HepG2 (cell line): ENCODE measurements at regions not wholly inside any gene's neighbourhood (a gene's known extent, or its start where the extent isn't known, plus 50 kb on each side); places are given as distances from the start of the nearest gene placed in this dataset.

Source experiments
- ATAC-seq: fragments of 200-7000 bp; cut with Tn5 transposase; 3 replicates; pipeline ENCODE4 v1.9.1; 2020; ENCODE audit warnings: mild to moderate bottlenecking, moderate library complexity
- BruUV-seq: library from RNA; stranded (reverse); fragments of 400-500 nt; replicated peaks from 2 replicates; lab custom pipeline; 2021; lab: Mats Ljungman, UMichigan
- CTCF ChIA-PET: fragments of 300-600 bp; formaldehyde crosslinking; extraction: SDS; loops from one replicate; lab custom pipeline; 2021; ENCODE audit warnings: low total read pairs, inconsistent platforms, low intra/inter-chr PET ratio; lab: Yijun Ruan, JAX
- POLR2A ChIA-PET: fragments of 350-600 bp; sonication (Branson Sonifier 250); formaldehyde crosslinking; loops from one replicate; lab custom pipeline; 2020; ENCODE audit warnings: antibody characterized with exemption, inconsistent platforms; lab: Yijun Ruan, JAX
- DNase-seq: peaks from one replicate; pipeline ENCODE4 v3.0.0-alpha.2; 2015; ENCODE audit warnings: low spot score
- FAIRE-seq: peaks from 3 replicates; lab custom pipeline; 2011; peaks lifted over from hg19 to GRCh38; lab: Jason Lieb, UNC
- H2AFZ ChIP-seq: one replicate; pipeline ENCODE4 v1.6.1; 2011; ENCODE audit warnings: low read length, inconsistent platforms
- H3K27ac ChIP-seq: fragments of 300-600 bp; 3 replicates; pipeline ENCODE4 v1.8.0; 2011; ENCODE audit warnings: mixed run types, mild to moderate bottlenecking, mixed read lengths, low read length, inconsistent platforms; ENCODE audit not compliant: insufficient read depth; ENCODE audit errors: extremely low read length
- H3K27me3 ChIP-seq, 2 experiments: fragments of 200-600 bp in 1 of 2; 2 replicates in 1 of 2; 3 replicates in 1 of 2; pipeline versions ENCODE4 v1.6.0 to v1.8.0; 2011; ENCODE audit warnings: low read length in 2 of 2, mild to moderate bottlenecking in 2 of 2, moderate library complexity in 2 of 2, inconsistent platforms in 1 of 2; ENCODE audit not compliant: insufficient read depth in 2 of 2, control insufficient read depth in 1 of 2
- H3K36me3 ChIP-seq, 2 experiments: fragments of 200-600 bp in 1 of 2; replicated peaks in 1 of 2; 2 replicates in 1 of 2; 3 replicates in 1 of 2; pipeline versions ENCODE4 v1.5.1 to v1.8.0; 2011; ENCODE audit warnings: low read length in 2 of 2, inconsistent platforms in 1 of 2; ENCODE audit not compliant: insufficient read depth in 2 of 2, control insufficient read depth in 1 of 2
- H3K4me1 ChIP-seq: 2 replicates; pipeline ENCODE4 v1.5.1; 2012; ENCODE audit warnings: low read length, inconsistent platforms; ENCODE audit not compliant: insufficient read depth
- H3K4me2 ChIP-seq: 2 replicates; pipeline ENCODE4 v1.6.0; 2011; ENCODE audit warnings: low read depth, low read length, inconsistent platforms
- H3K4me3 ChIP-seq, 3 experiments: fragments of 200-600 bp in 1 of 3; sonication (generic), shearing (Covaris generic) in 1 of 3; replicated peaks in 1 of 3; 2 replicates each; pipeline ENCODE4 v1.5.1; 2011 to 2016; ENCODE audit warnings: low read length in 3 of 3, inconsistent platforms in 2 of 3, low read depth in 2 of 3, mild to moderate bottlenecking in 2 of 3, control low read depth in 1 of 3, mixed read lengths in 1 of 3; ENCODE audit not compliant: insufficient read depth in 1 of 3
- H3K79me2 ChIP-seq: one replicate; pipeline ENCODE4 v1.6.1; 2011; ENCODE audit warnings: low read length, inconsistent platforms; ENCODE audit not compliant: insufficient read depth
- H3K9ac ChIP-seq: 2 replicates; pipeline ENCODE4 v1.6.0; 2011; ENCODE audit warnings: mild to moderate bottlenecking, low read depth, low read length, inconsistent platforms; ENCODE audit not compliant: insufficient read depth
- H3K9me3 ChIP-seq: 2 replicates; pipeline ENCODE4 v1.5.1; 2012; ENCODE audit warnings: mild to moderate bottlenecking, low read length
- H4K20me1 ChIP-seq: 2 replicates; pipeline ENCODE4 v1.6.0; 2011; ENCODE audit warnings: inconsistent platforms, mild to moderate bottlenecking, low read length, moderate library complexity; ENCODE audit not compliant: insufficient read depth
- EEA1 ChIP-seq: sonication (generic); formaldehyde crosslinking; IDR thresholded peaks from 2 replicates; pipeline ENCODE4 v1.5.1; 2020; ENCODE audit warnings: mild to moderate bottlenecking, missing genetic modification reagents, borderline replicate concordance
- ELF4 ChIP-seq: sonication (generic); formaldehyde crosslinking; IDR thresholded peaks from 2 replicates; pipeline ENCODE4 v1.5.0; 2020; ENCODE audit warnings: missing genetic modification reagents, mild to moderate bottlenecking, moderate library complexity, borderline replicate concordance
- FOXJ3 ChIP-seq: sonication (generic); formaldehyde crosslinking; IDR thresholded peaks from 2 replicates; pipeline ENCODE4 v1.4.0; 2020; ENCODE audit warnings: missing genetic modification reagents, mild to moderate bottlenecking, borderline replicate concordance
- HMG20A ChIP-seq: IDR thresholded peaks from 2 replicates; pipeline ENCODE4 v1.6.1; 2016; ENCODE audit warnings: borderline replicate concordance
- MAFF ChIP-seq: IDR thresholded peaks from 2 replicates; pipeline ENCODE4 v1.6.1; 2011; ENCODE audit warnings: low read depth, low read length, improper control_type of control experiment
- MEIS1 ChIP-seq: sonication (generic); formaldehyde crosslinking; IDR thresholded peaks from 2 replicates; pipeline ENCODE4 v1.9.0; 2021; ENCODE audit warnings: mild to moderate bottlenecking, missing genetic modification reagents, moderate library complexity, borderline replicate concordance
- SIN3B ChIP-seq: fragments of 150-350 bp; IDR thresholded peaks from 2 replicates; pipeline ENCODE4 v1.6.1; 2014; ENCODE audit warnings: low read length
- TCF7 ChIP-seq: sonication (generic); IDR thresholded peaks from 2 replicates; pipeline ENCODE4 v1.6.1; 2016; ENCODE audit warnings: antibody characterized with exemption, low read depth
- ZFAT ChIP-seq: sonication (generic); formaldehyde crosslinking; conservative IDR thresholded peaks from 2 replicates; pipeline ENCODE4 v1.8.1; 2023; ENCODE audit warnings: missing genetic modification reagents, inconsistent platforms
- ZMAT3 ChIP-seq: sonication (generic); formaldehyde crosslinking; conservative IDR thresholded peaks from 2 replicates; pipeline ENCODE4 v1.7.0; 2021; ENCODE audit warnings: missing genetic modification reagents
- ZNF362 ChIP-seq: sonication (generic); formaldehyde crosslinking; IDR thresholded peaks from 2 replicates; pipeline ENCODE4 v1.4.0; 2020; ENCODE audit warnings: missing genetic modification reagents, mild to moderate bottlenecking, borderline replicate concordance
- ZNF446 ChIP-seq: sonication (generic); formaldehyde crosslinking; IDR thresholded peaks from 2 replicates; pipeline ENCODE4 v1.5.0; 2020; ENCODE audit warnings: mild to moderate bottlenecking, missing genetic modification reagents
- WGBS: methylation state at CpG from one replicate; pipeline ENCODE4 v1.1.6; 2017; ENCODE audit warnings: low lambda C conversion rate; 5-methylcytosine and 5-hydroxymethylcytosine counted together
- in situ Hi-C: cut with HindIII; loops from 2 replicates; pipeline ENCODE4 v1.10.0; 2017; ENCODE audit warnings: low pct_unique_long_range_greater_than_20kb; ENCODE audit not compliant: extremely low pct_ligation_motif_present
- intact Hi-C: fragments of 100-400 bp; cut with micrococcal nuclease; formaldehyde crosslinking; loops from one replicate; pipeline ENCODE4 v1.10.0; 2022; ENCODE audit not compliant: unreplicated experiment

DNA sequence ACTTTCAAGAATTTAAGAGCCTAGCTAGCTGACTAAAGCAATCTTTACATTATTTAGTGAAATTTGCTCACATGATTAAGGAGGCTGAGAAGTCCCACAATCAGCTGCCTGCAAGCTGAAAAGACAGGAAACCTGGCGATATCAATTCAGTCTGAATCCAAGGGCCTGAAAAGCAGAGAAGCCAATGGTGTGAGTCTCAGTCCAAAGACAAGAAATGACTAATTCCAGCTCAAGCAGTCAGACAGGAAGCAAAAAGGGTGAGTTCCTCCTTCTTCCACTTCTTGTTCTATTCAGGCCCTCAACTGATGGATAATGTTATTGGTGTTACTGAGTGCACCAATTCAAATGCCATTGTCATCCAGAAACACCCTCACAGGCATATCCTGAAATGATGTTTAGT is 1231.6 kb upstream of the CELF2 start (continued):
- TF ChIP-seq ZNF362 (CRISPR knock-in tag) (no peak), ZNF446 (CRISPR knock-in tag) (no peak)

GRCh38 chr10:9786576-9786975 is 1231.1 kb upstream of the CELF2 start:
- intact Hi-C loops (no loop called here), in situ Hi-C loops (no loop called here)
- no peak overlapping the region for H2AFZ ChIP-seq
- no peak overlapping the region for H3K4me2 ChIP-seq
- no TSS peak for BruUV-seq
- no peaks in the 10 kb centered on the region for H4K20me1 ChIP-seq
- DNase-seq, result no peak
- ATAC-seq, result no peak
- H3K36me3 ChIP-seq, result no peaks in the 10 kb centered on the region
- H3K9me3 ChIP-seq, result peaks cover 94% of the 10 kb centered on the region
- H3K27me3 ChIP-seq, result no peaks in the 10 kb centered on the region
- CTCF ChIA-PET, result no interaction called here
- POLR2A ChIA-PET, result no interaction called here
- H3K9ac ChIP-seq, result no peak overlapping the region
- TF ChIP-seq FOXJ3 (CRISPR knock-in tag) (no peak), ELF4 (CRISPR knock-in tag) (no peak), ZFAT (CRISPR knock-in tag) (no peak), TCF7 (no peak), MEIS1 (CRISPR knock-in tag) (no peak), SIN3B (no peak), HMG20A (CRISPR knock-in tag) (no peak), EEA1 (CRISPR knock-in tag) (no peak), ZMAT3 (no peak), MAFF (no peak)
- H3K27ac ChIP-seq, result no peak overlapping the region
- no peak overlapping the region for H3K4me3 ChIP-seq
- FAIRE-seq, result no peak
- no peaks in the 10 kb centered on the region for H3K79me2 ChIP-seq
- 3% methylated on average over 3 of the region's 3 CpGs for WGBS
- H3K4me1 ChIP-seq, result no peaks in the 10 kb centered on the region
